Myocyte (in vitro differentiated cells): ENCODE measurements at regions not wholly inside any gene's neighbourhood (a gene's known extent, or its start where the extent isn't known, plus 50 kb on each side); places are given as distances from the start of the nearest gene placed in this dataset.
"Not testable (repeated sequence)": the region's sequence is repeated elsewhere in the genome, so short reads cannot be mapped to it uniquely, and the experiment has no call there.

Experiments
- DNase-seq: peaks from one replicate; pipeline ENCODE4 v3.0.0-alpha.2; 2012; ENCODE audit warnings: low read depth

DNA sequence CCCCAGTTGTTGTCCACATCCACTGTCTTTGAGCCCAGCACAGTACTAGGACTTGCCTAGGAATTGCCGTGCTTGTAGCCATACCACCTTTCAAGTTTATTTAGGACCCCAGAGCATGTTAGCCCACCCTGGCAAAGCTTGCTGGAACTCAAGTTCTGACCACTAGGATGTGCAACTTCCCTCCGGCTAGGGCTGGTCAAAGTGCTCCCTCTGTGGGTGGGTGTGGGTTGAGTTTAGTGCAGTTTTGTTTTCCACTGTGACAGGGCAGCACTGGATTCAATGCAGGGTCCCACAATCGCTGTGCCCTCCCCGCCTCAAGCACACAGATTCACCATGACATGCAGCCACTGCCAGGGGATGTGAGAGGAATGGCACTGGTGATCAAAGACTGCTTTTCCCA lies 96.0 kb downstream of the RASGEF1B start:
- DNase-seq: no peak

- no peak for DNase-seq
Measured at GRCh38 chr4:81369886-81370285, 101.8 kb downstream of the RASGEF1B start.

DNA sequence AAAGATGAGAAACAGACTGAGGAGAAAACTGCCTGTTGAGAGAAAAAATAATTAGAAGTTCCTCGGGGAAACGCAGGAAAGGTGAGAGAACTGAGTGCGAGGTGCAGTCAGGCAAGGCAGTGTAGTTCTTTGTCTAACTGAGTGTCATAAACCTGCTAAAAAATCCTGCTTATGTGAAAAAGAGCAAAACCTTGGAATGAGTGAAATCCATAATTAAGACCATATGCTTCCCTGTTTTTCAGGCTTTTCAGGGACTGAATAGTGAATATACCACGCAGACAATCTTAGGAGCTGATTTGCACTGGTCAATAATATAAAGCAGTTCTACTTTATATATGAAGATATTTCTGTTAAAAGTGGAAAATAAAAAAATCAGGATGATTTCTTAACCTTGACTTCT lies 104.9 kb downstream of the RASGEF1B start:
- DNase-seq: no peak

DNA sequence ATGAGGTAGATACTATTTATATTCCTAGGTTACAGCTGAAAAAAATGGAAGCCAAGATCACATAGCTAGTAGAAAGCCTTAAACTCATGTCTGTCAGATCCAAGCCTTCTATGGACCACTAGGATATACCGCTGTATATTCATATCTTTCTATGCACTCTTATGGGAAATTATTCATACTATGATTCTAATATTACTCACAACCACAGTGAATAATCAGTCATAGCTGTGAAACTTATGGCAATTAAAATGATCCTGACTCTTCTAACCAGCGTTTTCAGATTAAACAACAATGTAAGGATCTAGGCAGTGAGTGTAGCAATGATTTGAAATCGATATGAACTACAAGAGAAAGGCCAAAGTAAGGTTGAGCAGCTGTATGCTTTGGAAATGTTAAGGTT lies 111.0 kb downstream of the RASGEF1B start:
- DNase-seq: no peak

DNA sequence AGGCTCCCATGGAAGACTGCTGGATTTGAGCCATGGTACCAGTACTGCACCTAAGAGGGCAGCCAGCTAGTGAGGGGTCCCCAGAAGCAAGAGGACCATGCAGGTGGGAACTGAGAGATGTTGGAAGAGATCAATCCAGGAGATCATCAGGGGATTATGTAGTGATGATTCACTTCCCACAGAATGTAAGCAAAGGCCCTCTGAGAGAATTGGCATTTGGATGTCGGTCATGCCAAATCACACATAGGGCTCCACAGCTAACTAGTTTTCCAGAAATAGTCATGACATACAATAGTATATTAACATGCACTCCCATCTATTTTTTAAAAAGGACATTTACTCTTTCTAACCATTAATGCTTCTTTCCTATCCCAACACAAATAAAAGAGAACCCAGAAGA lies 112.5 kb downstream of the RASGEF1B start:
- peak; percentile 13 for DNase-seq

DNA sequence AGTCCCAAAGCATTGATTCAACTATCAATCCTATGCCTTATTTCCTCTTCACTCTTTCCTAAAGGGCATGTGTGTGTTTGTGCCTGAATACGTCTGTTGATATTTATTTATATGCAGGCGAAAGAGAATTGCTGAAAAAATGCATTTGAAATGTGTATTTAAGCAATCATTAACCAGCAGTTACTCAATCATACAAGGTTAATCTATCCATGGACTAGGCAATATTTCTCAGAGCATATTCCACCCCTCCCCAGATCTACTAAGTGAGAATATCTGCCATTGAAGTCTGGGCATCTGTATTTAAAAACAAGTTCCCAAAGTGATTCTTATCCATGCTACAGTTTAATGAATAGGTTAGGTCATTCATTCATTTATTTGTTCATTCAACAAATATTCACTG lies 113.6 kb downstream of the RASGEF1B start:
- DNase-seq: no peak

- DNase-seq: no peak
Measured at GRCh38 chr4:81356621-81357020, 115.1 kb downstream of the RASGEF1B start.

DNA sequence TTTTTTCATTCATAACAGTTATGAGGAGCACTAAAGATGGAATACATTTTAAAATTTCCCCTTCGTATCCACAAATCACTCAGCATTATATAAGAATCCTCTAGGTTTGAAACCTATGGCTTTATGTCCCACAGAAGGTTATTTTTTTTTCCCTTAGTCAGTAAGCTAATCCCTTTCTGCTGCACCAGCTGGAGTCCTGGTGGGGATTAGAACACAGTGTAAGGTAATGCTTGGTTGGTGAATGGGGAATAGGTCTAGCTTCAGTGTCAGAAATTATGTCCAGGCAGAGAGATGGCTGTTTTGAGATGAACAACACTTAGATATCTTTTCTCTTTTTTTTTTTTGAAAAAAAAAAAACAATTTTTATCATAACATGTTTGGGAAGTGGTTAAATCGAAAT lies 116.6 kb downstream of the RASGEF1B start:
- no peak for DNase-seq

GRCh38 chr4:81353861-81354260 lies 117.8 kb downstream of the RASGEF1B start:
- DNase-seq: no peak

DNA sequence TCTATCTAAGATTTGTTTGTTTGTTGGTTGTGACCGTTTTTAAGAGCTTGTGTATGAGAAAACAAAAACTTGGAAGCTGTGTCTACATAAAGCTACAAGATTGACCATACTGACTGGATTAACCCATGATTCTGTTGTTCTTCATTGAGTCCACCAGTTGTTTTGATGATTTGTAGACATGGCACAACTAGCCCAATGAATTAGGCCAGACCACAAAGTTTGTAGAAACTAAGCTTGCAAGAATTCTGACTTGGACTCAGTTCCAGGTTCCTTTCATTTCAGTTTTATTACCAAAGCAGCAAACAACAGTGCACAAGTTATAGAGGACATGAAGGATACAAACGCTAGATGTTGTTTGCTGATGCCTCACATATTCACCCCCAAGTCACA lies 119.3 kb downstream of the RASGEF1B start:
- peak; percentile 6 for DNase-seq

GRCh38 chr4:81351654-81352445 lies 119.9 kb downstream of the RASGEF1B start:
- peak; percentile 83 for DNase-seq

DNA sequence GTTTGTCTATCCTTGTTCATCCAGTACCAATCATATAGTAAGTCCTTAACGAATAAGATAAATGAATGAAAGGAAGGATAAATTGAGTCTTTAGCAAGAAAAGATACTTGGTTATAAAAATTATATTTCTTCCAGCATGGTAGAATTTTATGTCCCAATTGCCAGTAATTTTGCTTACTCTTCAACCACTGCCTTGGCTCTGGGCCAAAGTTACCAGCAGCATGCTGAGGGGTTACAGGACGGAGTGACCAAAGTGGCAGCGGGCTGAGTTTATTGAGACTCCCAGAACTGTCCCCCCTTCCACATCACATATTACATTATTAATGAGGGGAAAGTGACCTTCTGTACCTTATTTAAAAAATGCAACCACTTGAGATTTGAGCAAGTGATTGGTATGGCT lies 121.7 kb downstream of the RASGEF1B start:
- DNase-seq: no peak

GRCh38 chr4:81348778-81349094 lies 123.0 kb downstream of the RASGEF1B start:
- DNase-seq: no peak

- DNase-seq: no peak
Measured at GRCh38 chr4:81348086-81348777, 123.5 kb downstream of the RASGEF1B start.

GRCh38 chr4:81346719-81347118 lies 125.0 kb downstream of the RASGEF1B start:
- DNase-seq: no peak

GRCh38 chr4:81343536-81343935 lies 128.2 kb downstream of the RASGEF1B start:
- DNase-seq: no peak

- DNase-seq: no peak
Measured at GRCh38 chr4:81343046-81343445, 128.0 kb upstream of the PRKG2 start.

DNA sequence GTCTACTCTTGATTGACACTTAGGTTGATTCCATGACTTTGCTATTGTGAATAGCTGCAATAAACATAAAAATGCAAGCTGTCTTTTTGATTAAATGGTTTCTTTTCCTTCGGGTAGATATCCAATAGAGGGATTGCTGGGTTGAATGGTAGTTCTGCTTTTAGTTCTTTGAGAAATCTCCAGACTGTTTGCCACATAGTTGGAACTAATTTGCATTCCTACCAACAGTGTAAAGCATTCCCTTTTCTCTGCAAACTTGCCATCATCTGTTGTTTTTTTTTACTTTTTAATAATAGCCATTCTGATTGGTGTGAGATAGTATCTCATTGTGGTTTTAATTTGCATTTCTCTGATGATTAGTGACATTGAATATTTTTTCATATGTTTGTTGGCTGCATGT lies 122.2 kb upstream of the PRKG2 start:
- no peak for DNase-seq

DNA sequence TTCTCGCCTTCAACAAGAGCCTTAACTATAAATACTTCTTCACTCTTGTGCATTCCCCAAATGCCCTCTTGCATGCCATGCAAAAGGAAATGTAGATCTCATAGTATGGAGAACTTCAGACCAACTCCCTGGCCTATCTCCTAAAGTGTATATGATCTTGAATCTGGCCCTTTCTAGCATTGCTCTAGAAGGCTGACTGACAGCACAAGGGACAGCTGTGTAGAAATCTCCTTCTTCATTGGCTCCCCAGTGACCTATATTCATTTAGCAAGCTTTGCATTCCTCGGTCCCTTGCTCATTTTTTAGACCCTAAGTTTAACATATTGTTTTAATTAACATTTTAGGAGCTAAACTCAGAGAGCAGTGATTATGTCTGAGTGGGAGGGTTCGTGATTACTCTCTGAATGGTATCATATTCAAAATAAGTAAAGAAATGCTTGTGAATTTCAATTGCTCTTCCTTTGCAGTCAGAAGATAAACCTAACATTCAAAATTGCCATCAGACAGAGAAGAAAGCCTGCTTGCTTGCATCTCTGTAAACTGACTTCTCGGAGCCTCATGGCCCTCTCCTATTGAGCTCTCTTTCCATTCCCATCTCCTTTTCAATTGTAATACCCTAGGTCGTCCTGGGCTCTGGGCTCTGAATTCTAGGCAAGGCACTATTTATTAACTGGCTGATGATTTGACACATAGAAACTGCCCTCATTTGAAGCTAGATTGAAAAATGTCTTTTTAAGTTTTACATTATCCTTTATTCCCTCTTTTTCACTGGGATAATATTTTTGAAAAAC lies 120.3 kb upstream of the PRKG2 start:
- no peak for DNase-seq

DNA sequence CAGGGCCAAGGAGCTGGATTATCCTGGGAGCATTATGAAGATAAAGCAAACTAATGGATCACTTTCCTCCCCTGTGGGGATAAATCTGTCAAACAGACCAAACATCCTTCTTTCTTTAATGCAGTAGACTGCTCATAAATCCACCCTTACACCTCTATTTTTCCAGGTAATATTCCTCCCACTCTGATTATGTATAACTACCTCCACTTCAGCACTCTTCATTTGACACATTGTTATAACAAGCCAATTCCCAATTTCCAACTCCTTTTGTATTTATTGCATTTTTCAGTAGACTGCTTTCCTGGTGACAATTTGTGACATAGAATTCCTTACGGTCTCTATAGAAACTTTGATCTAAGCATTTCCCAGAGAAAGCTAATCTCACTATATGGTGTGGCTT lies 115.0 kb upstream of the PRKG2 start:
- no peak for DNase-seq

DNA sequence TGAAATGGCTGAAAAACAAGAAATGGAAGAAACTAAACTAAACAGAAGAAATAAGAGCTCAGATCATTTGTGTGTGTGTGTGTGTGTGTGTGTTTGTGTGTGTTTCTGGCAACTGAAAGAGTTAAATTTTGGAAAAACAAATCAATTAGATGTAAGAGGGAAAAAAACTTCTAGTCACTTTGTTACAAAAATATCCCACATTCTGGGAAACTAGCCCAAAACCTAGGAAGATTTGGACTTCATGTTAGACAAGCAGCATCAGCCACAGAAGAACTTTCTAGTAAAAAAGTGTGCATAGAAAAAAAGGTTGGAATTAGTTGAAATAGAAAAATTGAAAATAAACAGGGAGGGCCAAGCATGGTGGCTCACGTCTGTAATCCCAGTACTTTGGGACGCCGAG lies 111.6 kb upstream of the PRKG2 start:
- no peak for DNase-seq

DNA sequence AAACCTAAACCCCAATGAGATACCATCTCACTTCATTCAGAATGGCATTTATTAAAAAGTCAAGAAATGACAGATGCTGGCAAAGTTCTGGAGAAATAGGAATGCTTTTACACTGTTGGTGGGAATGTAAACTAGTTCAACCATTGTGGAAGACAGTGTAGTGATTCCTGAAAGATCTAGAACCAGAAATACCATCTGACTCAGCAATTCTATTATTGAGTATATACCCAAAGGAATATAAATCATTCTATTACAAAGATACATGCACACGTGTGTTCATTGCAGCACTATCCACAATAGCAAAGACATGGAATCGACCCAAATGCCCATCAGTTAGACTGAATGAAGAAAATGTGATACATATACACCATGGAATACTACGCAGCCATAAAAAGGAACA lies 109.6 kb upstream of the PRKG2 start:
- DNase-seq: not testable (repeated sequence)
